GM12874 (cell line): ENCODE measurements at regions not wholly inside any gene's neighbourhood (a gene's known extent, or its start where the extent isn't known, plus 50 kb on each side); places are given as distances from the start of the nearest gene placed in this dataset.

Experiments used
- CTCF ChIP-seq: IDR thresholded peaks from 2 replicates; pipeline ENCODE4 v1.5.1; 2011; ENCODE audit warnings: low read depth, mild to moderate bottlenecking, control low read depth, low read length, moderate library complexity; ENCODE audit not compliant: insufficient read depth

GRCh38 chr3:20604659-20605058 lies 418.7 kb upstream of the SGO1 start:
- TF ChIP-seq CTCF = no peak

GRCh38 chr3:20589275-20589674 lies 403.3 kb upstream of the SGO1 start:
- no peak for TF ChIP-seq CTCF

GRCh38 chr3:20588781-20589180 lies 402.8 kb upstream of the SGO1 start:
- TF ChIP-seq CTCF = no peak

GRCh38 chr3:20583648-20584047 lies 397.6 kb upstream of the SGO1 start:
- TF ChIP-seq CTCF = no peak

- no peak for TF ChIP-seq CTCF
Observed at GRCh38 chr3:20576228-20576627, 390.2 kb upstream of the SGO1 start.

GRCh38 chr3:20575146-20575545 lies 389.1 kb upstream of the SGO1 start:
- no peak for TF ChIP-seq CTCF

GRCh38 chr3:20574746-20575145 lies 388.7 kb upstream of the SGO1 start:
- no peak for TF ChIP-seq CTCF

GRCh38 chr3:20573175-20573574 lies 387.2 kb upstream of the SGO1 start:
- TF ChIP-seq CTCF = no peak
